ENCODE measurements at regions not wholly inside any gene's neighbourhood (a gene's known extent, or its start where the extent isn't known, plus 50 kb on each side); places are given as distances from the start of the nearest gene placed in this dataset.

GRCh38 chr14:89061696-89062095 is 237.2 kb downstream of the TTC8 start:
- no peak for TF ChIP-seq CTCF (IDR thresholded peaks at IDR 0.05; ENCODE audit: poor library complexity, severe bottlenecking)
- TF ChIP-seq REST (IDR thresholded peaks at IDR 0.05; ENCODE audit: borderline replicate concordance), result no peak
- no peak for TF ChIP-seq MXI1 (conservative IDR thresholded peaks at IDR 0.05; ENCODE audit: poor library complexity, severe bottlenecking)
- TF ChIP-seq RAD21 (conservative IDR thresholded peaks at IDR 0.05), result no peak
- no peak for TF ChIP-seq POLR2AphosphoS5 (IDR thresholded peaks at IDR 0.05)
- TF ChIP-seq EP300 (conservative IDR thresholded peaks at IDR 0.05; ENCODE audit: poor library complexity, severe bottlenecking), result no peak

Measured in neural cell (in vitro differentiated cells).